ENCODE measurements at regions not wholly inside any gene's neighbourhood (a gene's known extent, or its start where the extent isn't known, plus 50 kb on each side); places are given as distances from the start of the nearest gene placed in this dataset.

DNA sequence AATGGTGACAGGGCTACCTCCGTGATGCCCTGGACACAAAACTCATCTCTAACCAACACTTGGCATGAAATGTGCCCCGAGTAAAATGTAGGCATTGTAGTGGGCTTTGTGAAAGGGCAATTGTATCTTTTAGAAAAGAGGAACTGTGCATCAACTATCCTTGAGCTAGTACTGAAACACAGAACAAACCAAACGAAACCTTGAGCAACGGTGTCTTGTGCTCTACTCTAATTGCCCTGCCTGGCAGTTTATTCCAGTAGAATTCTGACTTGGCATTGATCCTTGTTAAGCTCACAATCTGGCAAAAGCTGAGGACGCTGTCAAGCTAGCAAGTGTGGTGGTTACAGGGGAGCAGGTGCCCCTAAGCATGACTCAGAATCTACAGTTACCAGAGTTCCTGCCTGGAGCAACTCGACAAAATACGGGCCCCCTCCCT lies 707.1 kb upstream of the SPRY2 start:
- no peak overlapping the region for H3K14ac ChIP-seq (ENCODE audit: low read length)
- H4K8ac ChIP-seq (ENCODE audit: low read depth, low read length), result no peak overlapping the region
- peaks cover 0 to 5% of the 10 kb centered on the region in 2 donors for H3K9me3 ChIP-seq (replicated peaks in 1 of 2; ENCODE audit: control insufficient read depth in 2 of 2, insufficient read depth in 1 of 2, low read depth in 1 of 2, low read length in 2 of 2)
- no peak for DNase-seq (ENCODE audit: low spot score)
- H2AK5ac ChIP-seq (ENCODE audit: low read depth, low read length), result no peak overlapping the region
- H3K9ac ChIP-seq (ENCODE audit: low read depth, low read length, poor library complexity), result no peak overlapping the region
- H2BK15ac ChIP-seq (ENCODE audit: low read length), result no peak overlapping the region
- no peak overlapping the region for H3K27ac ChIP-seq (replicated peaks; ENCODE audit: low read length)
- no peak overlapping the region for H3K4me2 ChIP-seq (ENCODE audit: insufficient read depth, low read length, poor library complexity, severe bottlenecking)
- peaks cover 0 to 2% of the 10 kb centered on the region in 2 donors for H3K4me1 ChIP-seq (ENCODE audit: control insufficient read depth in 2 of 2, insufficient read depth in 1 of 2, low read depth in 1 of 2, low read length in 2 of 2)
- H3K4me3 ChIP-seq (ENCODE audit: low read length in 2 of 2), result no peak overlapping the region
- no peak overlapping the region for H3K23ac ChIP-seq (ENCODE audit: low read depth, low read length, poor library complexity)
- no peak overlapping the region for H2BK120ac ChIP-seq (ENCODE audit: low read depth, low read length)
- H3K4ac ChIP-seq (ENCODE audit: low read length), result no peak overlapping the region
- H2AFZ ChIP-seq (ENCODE audit: low read length), result peak overlapping the region; percentile 64
- H2BK5ac ChIP-seq (ENCODE audit: low read length), result no peak overlapping the region
- WGBS, 2 donors (ENCODE audit: extremely low coverage in 2 of 2, insufficient read length in 2 of 2, insufficient replicate concordance in 1 of 2), result no CpG with 5 or more reads among the region's 7 CpGs
- no peaks in the 10 kb centered on the region for H3K79me1 ChIP-seq (ENCODE audit: low read depth, low read length)
- H4K91ac ChIP-seq (ENCODE audit: low read depth, low read length, poor library complexity), result no peak overlapping the region
- H3K27me3 ChIP-seq (ENCODE audit: control insufficient read depth in 3 of 3, insufficient read depth in 3 of 3, low read depth in 1 of 3, low read length in 3 of 3), result no peaks in the 10 kb centered on the region
- no peak overlapping the region for H2BK12ac ChIP-seq (ENCODE audit: low read length)
- H3K36me3 ChIP-seq (replicated peaks in 1 of 2; ENCODE audit: control insufficient read depth in 2 of 2, insufficient read depth in 2 of 2, low read length in 2 of 2), result no peaks in the 10 kb centered on the region
- H3K18ac ChIP-seq (ENCODE audit: low read length), result peak overlapping the region; percentile 5

DNA sequence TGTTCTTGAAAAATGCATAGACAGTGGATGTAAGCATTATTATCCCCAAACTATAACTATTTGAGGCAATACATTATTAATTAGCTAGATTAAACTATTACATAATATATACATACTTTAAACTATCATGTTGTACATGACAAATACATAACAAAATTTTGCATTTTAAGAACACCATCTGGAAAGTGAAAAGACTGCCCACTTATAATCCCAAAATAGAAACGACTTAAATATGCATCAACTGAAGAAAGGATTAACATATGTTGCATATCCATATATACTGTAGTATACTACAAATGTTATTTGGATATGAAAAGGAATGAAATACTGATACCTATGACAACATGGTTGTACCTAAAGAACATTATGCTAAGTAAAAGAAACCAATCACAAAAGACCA lies 700.8 kb upstream of the SPRY2 start:
- no peak overlapping the region for H2BK5ac ChIP-seq (ENCODE audit: low read length)
- no peak overlapping the region for H2AK5ac ChIP-seq (ENCODE audit: low read depth, low read length)
- peaks cover 0 to 8% of the 10 kb centered on the region in 2 donors for H3K9me3 ChIP-seq (replicated peaks in 1 of 2; ENCODE audit: control insufficient read depth in 2 of 2, insufficient read depth in 1 of 2, low read depth in 1 of 2, low read length in 2 of 2)
- no peak overlapping the region for H2BK12ac ChIP-seq (ENCODE audit: low read length)
- H3K14ac ChIP-seq (ENCODE audit: low read length), result no peak overlapping the region
- H2AFZ ChIP-seq (ENCODE audit: low read length), result no peak overlapping the region
- no peak overlapping the region for H3K4me2 ChIP-seq (ENCODE audit: insufficient read depth, low read length, poor library complexity, severe bottlenecking)
- H3K18ac ChIP-seq (ENCODE audit: low read length), result no peak overlapping the region
- H3K27me3 ChIP-seq (ENCODE audit: control insufficient read depth in 3 of 3, insufficient read depth in 3 of 3, low read depth in 1 of 3, low read length in 3 of 3), result no peaks in the 10 kb centered on the region
- no peak overlapping the region for H4K91ac ChIP-seq (ENCODE audit: low read depth, low read length, poor library complexity)
- no peaks in the 10 kb centered on the region for H3K79me1 ChIP-seq (ENCODE audit: low read depth, low read length)
- WGBS, 2 donors (ENCODE audit: extremely low coverage in 2 of 2, insufficient read length in 2 of 2, insufficient replicate concordance in 1 of 2), result no CpG with 5 or more reads among the region's 1 CpG
- H3K4me3 ChIP-seq (ENCODE audit: low read length in 2 of 2), result no peak overlapping the region
- H2BK120ac ChIP-seq (ENCODE audit: low read depth, low read length), result no peak overlapping the region
- H2BK15ac ChIP-seq (ENCODE audit: low read length), result no peak overlapping the region
- H4K8ac ChIP-seq (ENCODE audit: low read depth, low read length), result no peak overlapping the region
- no peak overlapping the region for H3K27ac ChIP-seq (replicated peaks; ENCODE audit: low read length)
- no peak for DNase-seq (ENCODE audit: low spot score)
- H3K36me3 ChIP-seq (replicated peaks in 1 of 2; ENCODE audit: control insufficient read depth in 2 of 2, insufficient read depth in 2 of 2, low read length in 2 of 2), result no peaks in the 10 kb centered on the region
- no peak overlapping the region for H3K4ac ChIP-seq (ENCODE audit: low read length)
- no peak overlapping the region for H3K9ac ChIP-seq (ENCODE audit: low read depth, low read length, poor library complexity)
- no peaks in the 10 kb centered on the region for H3K4me1 ChIP-seq (ENCODE audit: control insufficient read depth in 2 of 2, insufficient read depth in 1 of 2, low read depth in 1 of 2, low read length in 2 of 2)
- no peak overlapping the region for H3K23ac ChIP-seq (ENCODE audit: low read depth, low read length, poor library complexity)

GRCh38 chr13:81031996-81032395 lies 691.1 kb upstream of the SPRY2 start:
- Histone ChIP-seq H2BK120ac (ENCODE audit: low read depth, low read length) (no peak overlapping the region), H4K91ac (ENCODE audit: low read depth, low read length, poor library complexity) (no peak overlapping the region), H3K18ac (ENCODE audit: low read length) (no peak overlapping the region), H2BK15ac (ENCODE audit: low read length) (no peak overlapping the region), H3K23ac (ENCODE audit: low read depth, low read length, poor library complexity) (no peak overlapping the region), H4K8ac (ENCODE audit: low read depth, low read length) (no peak overlapping the region), H3K9ac (ENCODE audit: low read depth, low read length, poor library complexity) (no peak overlapping the region), H3K14ac (ENCODE audit: low read length) (no peak overlapping the region), H2BK5ac (ENCODE audit: low read length) (no peak overlapping the region), H3K4ac (ENCODE audit: low read length) (no peak overlapping the region), H3K27ac (replicated peaks; ENCODE audit: low read length) (no peak overlapping the region), H3K4me2 (ENCODE audit: insufficient read depth, low read length, poor library complexity, severe bottlenecking) (no peak overlapping the region), H3K9me3 (replicated peaks in 1 of 2; ENCODE audit: control insufficient read depth in 2 of 2, insufficient read depth in 1 of 2, low read depth in 1 of 2, low read length in 2 of 2) (no peaks in the 10 kb centered on the region), H2AK5ac (ENCODE audit: low read depth, low read length) (no peak overlapping the region), H3K36me3 (replicated peaks in 1 of 2; ENCODE audit: control insufficient read depth in 2 of 2, insufficient read depth in 2 of 2, low read length in 2 of 2) (no peaks in the 10 kb centered on the region), H3K79me1 (ENCODE audit: low read depth, low read length) (no peaks in the 10 kb centered on the region), H3K4me1 (ENCODE audit: control insufficient read depth in 2 of 2, insufficient read depth in 1 of 2, low read depth in 1 of 2, low read length in 2 of 2) (no peaks in the 10 kb centered on the region), H2BK12ac (ENCODE audit: low read length) (no peak overlapping the region), H2AFZ (ENCODE audit: low read length) (no peak overlapping the region), H3K4me3 (ENCODE audit: low read length in 2 of 2) (no peak overlapping the region), H3K27me3 (ENCODE audit: control insufficient read depth in 3 of 3, insufficient read depth in 3 of 3, low read depth in 1 of 3, low read length in 3 of 3) (no peaks in the 10 kb centered on the region)
- WGBS, 2 donors (ENCODE audit: extremely low coverage in 2 of 2, insufficient read length in 2 of 2, insufficient replicate concordance in 1 of 2), result no CpG with 5 or more reads among the region's 1 CpG
- no peak for DNase-seq (ENCODE audit: low spot score)

- no peak for DNase-seq (ENCODE audit: low spot score)
- H4K8ac ChIP-seq (ENCODE audit: low read depth, low read length), result no peak overlapping the region
Measured at GRCh38 chr13:81025091-81025490, 684.2 kb upstream of the SPRY2 start.

More at GRCh38 chr13:81025091-81025490, 684.2 kb upstream of the SPRY2 start:
- Histone ChIP-seq H2BK15ac (ENCODE audit: low read length) (no peak overlapping the region), H3K9me3 (replicated peaks in 1 of 2; ENCODE audit: control insufficient read depth in 2 of 2, insufficient read depth in 1 of 2, low read depth in 1 of 2, low read length in 2 of 2) (peaks cover 0 to 22% of the 10 kb centered on the region in 2 donors), H3K27ac (replicated peaks; ENCODE audit: low read length) (no peak overlapping the region), H3K4ac (ENCODE audit: low read length) (no peak overlapping the region), H3K14ac (ENCODE audit: low read length) (no peak overlapping the region), H3K4me2 (ENCODE audit: insufficient read depth, low read length, poor library complexity, severe bottlenecking) (no peak overlapping the region), H2BK5ac (ENCODE audit: low read length) (no peak overlapping the region), H4K91ac (ENCODE audit: low read depth, low read length, poor library complexity) (no peak overlapping the region), H2AFZ (ENCODE audit: low read length) (no peak overlapping the region), H3K27me3 (ENCODE audit: control insufficient read depth in 3 of 3, insufficient read depth in 3 of 3, low read depth in 1 of 3, low read length in 3 of 3) (no peaks in the 10 kb centered on the region), H3K4me3 (ENCODE audit: low read length in 2 of 2) (no peak overlapping the region), H3K4me1 (ENCODE audit: control insufficient read depth in 2 of 2, insufficient read depth in 1 of 2, low read depth in 1 of 2, low read length in 2 of 2) (no peaks in the 10 kb centered on the region), H3K18ac (ENCODE audit: low read length) (no peak overlapping the region), H2BK120ac (ENCODE audit: low read depth, low read length) (no peak overlapping the region), H2BK12ac (ENCODE audit: low read length) (no peak overlapping the region), H3K23ac (ENCODE audit: low read depth, low read length, poor library complexity) (no peak overlapping the region), H3K36me3 (replicated peaks in 1 of 2; ENCODE audit: control insufficient read depth in 2 of 2, insufficient read depth in 2 of 2, low read length in 2 of 2) (no peaks in the 10 kb centered on the region), H3K9ac (ENCODE audit: low read depth, low read length, poor library complexity) (no peak overlapping the region), H2AK5ac (ENCODE audit: low read depth, low read length) (no peak overlapping the region), H3K79me1 (ENCODE audit: low read depth, low read length) (no peaks in the 10 kb centered on the region)
- no CpG with 5 or more reads among the region's 3 CpGs for WGBS, 2 donors (ENCODE audit: extremely low coverage in 2 of 2, insufficient read length in 2 of 2, insufficient replicate concordance in 1 of 2)

Data from neuronal stem cell (in vitro differentiated cells).